Astrocyte (in vitro differentiated cells and primary cell): ENCODE measurements at regions not wholly inside any gene's neighbourhood (a gene's known extent, or its start where the extent isn't known, plus 50 kb on each side); places are given as distances from the start of the nearest gene placed in this dataset.

Experiments
- DNase-seq: peaks from one replicate; pipeline ENCODE4 v3.0.0-alpha.2; 2010; ENCODE audit warnings: low read depth
- FAIRE-seq: peaks from 2 replicates; lab custom pipeline; 2011; peaks lifted over from hg19 to GRCh38; lab: Jason Lieb, UNC
- H2AFZ ChIP-seq: 2 replicates; pipeline ENCODE4 v1.6.0; 2012; ENCODE audit warnings: low read depth, low read length, inconsistent platforms
- H3K27ac ChIP-seq: 2 replicates; pipeline ENCODE4 v1.5.1; 2011; ENCODE audit warnings: low read depth, low read length, inconsistent platforms
- H3K27me3 ChIP-seq: 2 replicates; pipeline ENCODE4 v1.6.0; 2011; ENCODE audit warnings: low read length, inconsistent platforms; ENCODE audit not compliant: insufficient read depth
- H3K36me3 ChIP-seq: 2 replicates; pipeline ENCODE4 v1.5.1; 2011; ENCODE audit warnings: low read length, inconsistent platforms; ENCODE audit not compliant: insufficient read depth
- H3K4me1 ChIP-seq: 2 replicates; pipeline ENCODE4 v1.5.1; 2011; ENCODE audit warnings: low read length, inconsistent platforms; ENCODE audit not compliant: insufficient read depth
- H3K4me2 ChIP-seq: 2 replicates; pipeline ENCODE4 v1.6.0; 2012; ENCODE audit warnings: low read length, inconsistent platforms
- H3K4me3 ChIP-seq: 2 replicates; pipeline ENCODE4 v1.5.1; 2011; ENCODE audit warnings: low read depth, mild to moderate bottlenecking, low read length, inconsistent platforms; ENCODE audit not compliant: insufficient read depth
- H3K79me2 ChIP-seq: 2 replicates; pipeline ENCODE4 v1.6.0; 2012; ENCODE audit warnings: mild to moderate bottlenecking, low read length, inconsistent platforms; ENCODE audit not compliant: insufficient read depth
- H3K9ac ChIP-seq: 2 replicates; pipeline ENCODE4 v1.6.0; 2012; ENCODE audit warnings: mild to moderate bottlenecking, low read length, inconsistent platforms
- H3K9me3 ChIP-seq: 2 replicates; pipeline ENCODE4 v1.5.1; 2012; ENCODE audit warnings: low read depth, mild to moderate bottlenecking, low read length, inconsistent platforms; ENCODE audit not compliant: insufficient read depth
- H4K20me1 ChIP-seq: 2 replicates; pipeline ENCODE4 v1.6.0; 2012; ENCODE audit warnings: low read length, inconsistent platforms; ENCODE audit not compliant: insufficient read depth
- H3K27ac Mint-ChIP-seq: one replicate; pipeline ENCODE4 v1.8.0; 2021; ENCODE audit warnings: mild to moderate bottlenecking, mixed read lengths; ENCODE audit not compliant: unreplicated experiment
- H3K27me3 Mint-ChIP-seq: one replicate; pipeline ENCODE4 v1.8.0; 2021; ENCODE audit warnings: low read depth, mixed read lengths; ENCODE audit not compliant: unreplicated experiment
- H3K36me3 Mint-ChIP-seq: one replicate; pipeline ENCODE4 v1.8.0; 2021; ENCODE audit warnings: low read depth, mixed read lengths; ENCODE audit not compliant: unreplicated experiment
- H3K4me1 Mint-ChIP-seq: one replicate; pipeline ENCODE4 v1.8.0; 2021; ENCODE audit warnings: low read depth, mixed read lengths; ENCODE audit not compliant: unreplicated experiment
- H3K4me3 Mint-ChIP-seq: one replicate; pipeline ENCODE4 v1.8.0; 2021; ENCODE audit warnings: mild to moderate bottlenecking, moderate library complexity, mixed read lengths; ENCODE audit not compliant: unreplicated experiment
- H3K9me3 Mint-ChIP-seq: one replicate; pipeline ENCODE4 v1.8.0; 2021; ENCODE audit warnings: mild to moderate bottlenecking, mixed read lengths; ENCODE audit not compliant: unreplicated experiment
- EZH2 ChIP-seq: IDR thresholded peaks from 2 replicates; pipeline ENCODE4 v1.6.1; 2012; ENCODE audit warnings: mild to moderate bottlenecking, low read length, inconsistent platforms; ENCODE audit not compliant: insufficient read depth
- TF ChIP-seq, protein P1 (sequence below): IDR thresholded peaks from 2 replicates; pipeline ENCODE4 v1.5.1; 2011; ENCODE audit warnings: low read depth, mild to moderate bottlenecking, inconsistent platforms, low read length, moderate library complexity; ENCODE audit not compliant: insufficient read depth

DNA sequence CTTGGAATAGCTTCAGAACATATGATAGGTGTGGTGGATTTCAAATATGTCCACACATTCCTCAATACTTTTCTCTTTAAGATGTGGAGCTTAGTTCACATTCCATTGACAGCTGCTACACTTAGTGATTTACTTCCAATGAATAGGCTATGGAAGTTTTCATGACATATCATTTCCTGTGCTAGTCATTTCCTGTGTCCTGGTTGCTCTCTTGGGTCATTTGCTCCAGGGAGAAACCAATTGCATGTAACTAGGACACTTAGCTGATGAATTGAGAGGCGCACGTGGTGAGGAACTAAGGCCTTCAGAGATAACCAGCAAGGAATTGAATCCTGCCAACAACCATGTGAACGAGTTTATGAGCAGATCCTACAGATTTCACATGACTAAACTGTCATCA is 120.9 kb downstream of the SLC17A6 start:
- H3K27ac ChIP-seq, result peak overlapping the region; percentile 54
- FAIRE-seq, result peak; percentile 41
- peaks cover 11% of the 10 kb centered on the region for H3K9me3 Mint-ChIP-seq

DNA sequence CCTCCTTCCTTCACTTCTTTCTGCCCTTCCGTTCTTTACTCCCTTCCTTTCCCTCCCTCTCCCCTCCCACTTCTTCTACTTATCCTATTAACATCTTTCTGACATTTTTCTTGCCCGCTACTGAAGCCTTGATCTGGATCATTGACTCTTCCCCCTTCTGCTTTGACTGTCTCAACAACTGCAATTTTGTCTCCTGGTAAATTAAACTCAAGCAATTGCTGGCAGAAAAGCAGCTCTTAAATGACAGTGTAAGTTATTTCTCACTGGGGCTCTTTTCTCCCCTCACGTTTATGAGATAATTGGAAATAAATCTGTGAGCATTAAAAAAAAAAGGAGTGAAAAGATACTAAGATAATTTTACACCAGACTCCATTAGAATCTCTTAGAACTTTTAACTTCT is 120.0 kb downstream of the SLC17A6 start:
- H3K9me3 Mint-ChIP-seq, result peaks cover 11% of the 10 kb centered on the region
- no peaks in the 10 kb centered on the region for H3K36me3 Mint-ChIP-seq
- peak overlapping the region; percentile 48 for H3K27ac Mint-ChIP-seq
- peaks cover 21% of the 10 kb centered on the region for H3K4me1 Mint-ChIP-seq
- no peak overlapping the region for H3K4me3 ChIP-seq
- H3K9ac ChIP-seq, result no peak overlapping the region
- TF ChIP-seq, protein P1, sequence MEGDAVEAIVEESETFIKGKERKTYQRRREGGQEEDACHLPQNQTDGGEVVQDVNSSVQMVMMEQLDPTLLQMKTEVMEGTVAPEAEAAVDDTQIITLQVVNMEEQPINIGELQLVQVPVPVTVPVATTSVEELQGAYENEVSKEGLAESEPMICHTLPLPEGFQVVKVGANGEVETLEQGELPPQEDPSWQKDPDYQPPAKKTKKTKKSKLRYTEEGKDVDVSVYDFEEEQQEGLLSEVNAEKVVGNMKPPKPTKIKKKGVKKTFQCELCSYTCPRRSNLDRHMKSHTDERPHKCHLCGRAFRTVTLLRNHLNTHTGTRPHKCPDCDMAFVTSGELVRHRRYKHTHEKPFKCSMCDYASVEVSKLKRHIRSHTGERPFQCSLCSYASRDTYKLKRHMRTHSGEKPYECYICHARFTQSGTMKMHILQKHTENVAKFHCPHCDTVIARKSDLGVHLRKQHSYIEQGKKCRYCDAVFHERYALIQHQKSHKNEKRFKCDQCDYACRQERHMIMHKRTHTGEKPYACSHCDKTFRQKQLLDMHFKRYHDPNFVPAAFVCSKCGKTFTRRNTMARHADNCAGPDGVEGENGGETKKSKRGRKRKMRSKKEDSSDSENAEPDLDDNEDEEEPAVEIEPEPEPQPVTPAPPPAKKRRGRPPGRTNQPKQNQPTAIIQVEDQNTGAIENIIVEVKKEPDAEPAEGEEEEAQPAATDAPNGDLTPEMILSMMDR, result no peak
- no peak for TF ChIP-seq EZH2
- H3K27ac ChIP-seq, result no peak overlapping the region
- no peaks in the 10 kb centered on the region for H3K4me1 ChIP-seq
- DNase-seq, result no peak
- H4K20me1 ChIP-seq, result no peaks in the 10 kb centered on the region
- peak overlapping the region; percentile 4 for H2AFZ ChIP-seq
- no peaks in the 10 kb centered on the region for H3K9me3 ChIP-seq
- no peak overlapping the region for H3K4me3 Mint-ChIP-seq
- no peaks in the 10 kb centered on the region for H3K36me3 ChIP-seq
- H3K79me2 ChIP-seq, result no peaks in the 10 kb centered on the region
- H3K27me3 Mint-ChIP-seq, result no peaks in the 10 kb centered on the region
- no peak overlapping the region for H3K4me2 ChIP-seq
- FAIRE-seq, result no peak
- no peaks in the 10 kb centered on the region for H3K27me3 ChIP-seq

More for the DNA sequence above, 120.9 kb downstream of the SLC17A6 start:
- Histone ChIP-seq H4K20me1 (no peaks in the 10 kb centered on the region), H3K4me1 (no peaks in the 10 kb centered on the region), H2AFZ (no peak overlapping the region), H3K9me3 (no peaks in the 10 kb centered on the region), H3K9ac (no peak overlapping the region), H3K79me2 (no peaks in the 10 kb centered on the region), H3K27me3 (no peaks in the 10 kb centered on the region), H3K4me3 (no peak overlapping the region), H3K4me2 (peak overlapping the region; percentile 2), H3K36me3 (no peaks in the 10 kb centered on the region)
- H3K4me3 Mint-ChIP-seq, result no peak overlapping the region
- TF ChIP-seq EZH2, result no peak
- no peaks in the 10 kb centered on the region for H3K36me3 Mint-ChIP-seq
- peak overlapping the region; percentile 93 for H3K27ac Mint-ChIP-seq
- peaks cover 21% of the 10 kb centered on the region for H3K4me1 Mint-ChIP-seq
- no peaks in the 10 kb centered on the region for H3K27me3 Mint-ChIP-seq
- peak; percentile 86 for DNase-seq

DNA sequence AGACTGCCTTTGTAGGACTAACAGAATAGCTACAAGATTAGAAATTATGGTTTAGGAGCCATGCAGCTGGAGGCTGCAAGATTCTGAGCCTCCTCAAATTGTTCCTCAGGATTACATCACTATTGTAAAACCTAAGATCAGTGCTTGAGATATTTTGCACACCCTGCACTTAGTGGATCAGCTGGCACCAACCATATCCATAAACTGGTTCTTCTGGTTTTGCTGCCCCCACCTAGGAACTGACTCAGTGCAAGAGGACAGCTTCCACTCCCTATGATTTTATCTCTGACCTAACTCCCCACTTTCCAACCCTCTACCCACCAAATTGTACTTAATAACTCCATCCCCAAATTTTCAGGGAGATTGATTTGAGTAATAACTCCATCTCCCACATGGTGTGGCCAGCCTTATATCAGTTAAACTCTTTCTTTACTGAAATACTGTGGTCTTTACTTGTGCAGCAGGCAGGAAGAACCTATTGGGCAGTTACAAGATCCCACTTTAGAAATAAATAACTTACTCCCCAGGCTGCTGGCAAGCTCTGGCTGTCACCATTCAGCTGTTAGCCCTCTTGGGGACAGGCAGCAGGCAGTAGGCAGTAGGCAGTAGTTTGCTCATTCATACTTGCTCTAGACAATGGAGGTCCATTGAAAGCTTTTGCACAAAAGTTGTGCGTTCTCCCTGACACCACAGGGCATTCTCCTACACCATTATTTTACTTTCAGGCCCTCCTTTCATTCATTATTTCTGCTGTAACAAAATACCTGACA is 119.0 kb downstream of the SLC17A6 start:
- Histone ChIP-seq H3K4me2 (no peak overlapping the region), H3K79me2 (no peaks in the 10 kb centered on the region), H3K9me3 (no peaks in the 10 kb centered on the region), H3K4me1 (no peaks in the 10 kb centered on the region), H3K36me3 (no peaks in the 10 kb centered on the region), H3K27me3 (no peaks in the 10 kb centered on the region), H2AFZ (no peak overlapping the region), H3K9ac (no peak overlapping the region), H3K27ac (no peak overlapping the region), H4K20me1 (no peaks in the 10 kb centered on the region), H3K4me3 (no peak overlapping the region)
- Mint-ChIP-seq H3K4me3 (no peak overlapping the region), H3K4me1 (peaks cover 19% of the 10 kb centered on the region), H3K9me3 (peaks cover 10% of the 10 kb centered on the region), H3K27me3 (no peaks in the 10 kb centered on the region), H3K27ac (no peak overlapping the region), H3K36me3 (no peaks in the 10 kb centered on the region)
- no peak for FAIRE-seq
- no peak for DNase-seq
- TF ChIP-seq, protein P1, result no peak
- no peak for TF ChIP-seq EZH2
